Jurkat, Clone E6-1 (cell line): ENCODE measurements at regions not wholly inside any gene's neighbourhood (a gene's known extent, or its start where the extent isn't known, plus 50 kb on each side); places are given as distances from the start of the nearest gene placed in this dataset.
"Not testable (repeated sequence)": the region's sequence is repeated elsewhere in the genome, so short reads cannot be mapped to it uniquely, and the experiment has no call there.

Experiments used
- DNase-seq: peaks from one replicate; pipeline ENCODE4 v3.0.0-alpha.2; 2011; ENCODE audit warnings: low read depth, low spot score
- H3K4me3 ChIP-seq: 2 replicates; pipeline ENCODE4 v1.5.1; 2011; ENCODE audit warnings: mild to moderate bottlenecking, low read length, control low read depth, moderate library complexity

DNA sequence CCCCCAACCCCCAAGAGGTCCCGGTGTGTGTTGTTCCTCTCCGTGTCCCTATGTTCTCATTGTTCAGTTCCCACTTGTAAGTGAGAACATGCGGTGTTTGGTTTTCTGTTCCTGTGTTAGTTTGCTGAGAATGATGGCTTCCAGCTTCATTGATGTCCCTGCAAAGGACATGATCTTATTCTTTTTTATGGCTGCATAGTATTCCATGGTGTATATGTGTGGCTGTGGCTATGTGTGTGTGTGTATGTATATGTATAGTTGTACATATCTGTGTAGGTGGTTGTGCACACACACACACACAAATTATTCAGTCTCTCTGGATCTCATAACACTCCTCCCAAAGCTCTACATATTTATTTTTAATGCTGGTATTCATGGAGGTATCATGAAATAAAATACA lies 165.8 kb upstream of the KAZN start:
- H3K4me3 ChIP-seq, DNase-seq: not testable (repeated sequence)

DNA sequence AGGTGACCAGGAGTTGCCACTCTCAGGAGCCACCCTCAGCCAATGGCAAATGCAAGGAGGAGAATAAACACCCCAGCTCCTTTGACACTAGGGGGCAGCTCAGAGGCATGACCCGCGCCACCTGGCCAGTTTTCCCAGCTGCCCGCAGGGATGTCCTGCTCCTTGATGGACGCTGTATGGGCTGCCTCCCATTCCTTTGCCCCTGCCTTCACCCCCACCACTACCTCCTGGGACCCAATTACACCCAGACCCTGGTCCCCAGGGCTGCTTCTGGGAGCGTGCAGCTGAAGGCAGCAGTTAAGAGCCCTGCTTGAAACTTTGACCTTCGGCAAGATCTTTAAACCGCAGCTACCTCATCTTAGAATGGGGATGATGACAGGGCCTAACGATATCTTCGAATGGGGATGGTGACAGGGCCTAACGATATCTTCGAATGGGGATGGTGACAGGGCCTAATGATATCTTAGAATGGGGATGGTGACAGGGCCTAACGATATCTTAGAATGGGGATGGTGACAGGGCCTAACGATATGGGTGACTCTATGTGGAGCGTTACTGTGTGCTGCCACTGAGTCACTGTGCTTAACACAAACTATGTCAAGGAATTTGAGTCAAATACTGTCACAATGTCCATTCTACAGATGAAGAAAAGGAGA lies 163.0 kb upstream of the KAZN start:
- DNase-seq = no peak
- no peak overlapping the region for H3K4me3 ChIP-seq

DNA sequence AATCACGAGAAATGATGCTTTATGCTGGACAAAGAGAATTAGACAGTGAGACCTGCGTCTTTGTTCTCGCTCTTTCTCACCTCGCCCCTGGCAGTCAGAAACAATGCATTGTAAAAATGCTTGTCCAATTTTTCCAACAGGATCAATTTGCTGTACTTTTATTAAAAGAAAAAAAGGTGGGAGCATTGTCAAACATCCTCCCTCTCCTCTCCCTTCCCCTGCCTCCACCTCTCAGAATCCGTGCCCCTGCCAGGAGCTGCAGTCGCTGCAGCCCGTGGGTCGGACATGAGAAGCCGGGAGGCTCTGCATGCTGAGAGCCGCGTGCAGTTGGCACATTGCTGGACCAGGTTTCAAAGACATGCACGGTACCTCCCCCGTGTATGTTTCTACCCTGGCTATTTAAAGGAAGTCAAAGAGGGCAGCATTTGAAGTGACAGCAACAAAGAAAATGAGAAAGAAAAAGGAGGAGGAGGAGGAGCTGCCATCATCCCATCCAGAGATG lies 161.0 kb upstream of the KAZN start:
- DNase-seq = no peak

DNA sequence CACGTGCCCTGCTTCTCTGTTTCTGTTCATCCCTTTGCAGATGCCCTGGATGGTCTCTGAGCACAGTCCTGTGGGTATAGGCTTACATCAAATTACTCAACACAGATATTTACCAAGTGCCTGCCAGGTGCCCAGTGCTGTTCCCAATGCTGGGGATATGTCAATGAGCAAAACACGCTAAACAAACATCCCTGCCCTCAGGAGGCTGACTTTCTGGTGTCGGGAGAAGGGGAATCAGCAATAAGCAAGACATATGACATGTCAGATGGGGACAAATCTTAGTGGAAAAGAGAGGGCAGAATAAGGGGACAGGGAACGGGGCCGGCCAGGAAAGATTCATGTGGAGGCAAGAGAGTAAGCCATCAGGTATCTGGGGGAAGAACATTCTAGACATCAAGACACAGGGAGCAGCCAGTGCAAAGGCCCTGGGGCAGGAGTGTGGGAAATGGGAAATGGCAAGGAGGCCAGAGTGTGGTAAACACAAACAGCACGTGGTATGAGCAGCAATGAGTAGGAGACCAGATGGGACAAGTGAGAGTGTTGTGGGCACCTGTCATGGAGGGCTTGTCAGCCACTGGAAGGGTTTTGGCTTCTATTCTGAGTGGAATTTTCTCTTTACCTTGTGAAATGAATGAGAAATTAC lies 160.2 kb upstream of the KAZN start:
- no peak for DNase-seq

More for the DNA sequence above, 161.0 kb upstream of the KAZN start:
- H3K4me3 ChIP-seq = no peak overlapping the region

DNA sequence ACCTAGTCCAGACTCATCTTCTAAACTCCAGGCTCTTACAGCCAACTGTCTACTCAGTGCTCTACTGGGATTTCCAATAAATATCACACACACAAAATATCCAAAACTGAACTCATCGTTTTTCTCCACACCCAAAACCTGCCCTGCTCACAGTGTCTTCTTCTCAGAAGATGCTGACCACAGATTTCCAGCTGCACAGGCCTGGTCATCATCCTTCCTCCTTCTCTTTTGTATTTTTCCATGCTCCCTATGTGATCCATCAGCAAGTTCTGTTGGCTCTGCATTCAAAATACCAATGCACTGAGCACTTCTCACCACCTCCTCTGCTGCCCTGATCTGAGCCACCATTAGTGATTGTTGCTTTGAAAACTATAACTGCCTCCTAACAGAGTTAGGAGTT lies 159.5 kb upstream of the KAZN start:
- DNase-seq = no peak
- H3K4me3 ChIP-seq = no peak overlapping the region

More for the DNA sequence above, 160.2 kb upstream of the KAZN start:
- H3K4me3 ChIP-seq = no peak overlapping the region

DNA sequence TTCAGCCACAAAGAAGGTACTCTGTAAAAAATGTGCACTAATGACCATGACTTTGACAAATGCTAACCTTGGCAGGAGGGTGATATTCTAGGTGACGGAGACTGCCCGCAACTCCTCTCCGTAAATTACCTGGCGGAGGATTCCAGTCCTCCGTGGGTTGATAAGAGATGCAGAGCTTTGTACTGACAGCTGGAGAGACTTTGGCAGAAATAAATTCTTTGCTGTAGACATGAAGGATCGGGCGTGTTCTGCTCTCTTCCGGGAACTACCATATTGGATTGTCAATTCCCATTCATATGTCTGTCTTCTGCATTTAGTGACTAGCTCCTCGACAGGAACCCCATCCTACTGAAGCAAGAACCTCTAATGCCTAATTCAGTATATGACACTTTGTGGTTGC lies 158.3 kb upstream of the KAZN start:
- no peak for DNase-seq
- no peak overlapping the region for H3K4me3 ChIP-seq

DNA sequence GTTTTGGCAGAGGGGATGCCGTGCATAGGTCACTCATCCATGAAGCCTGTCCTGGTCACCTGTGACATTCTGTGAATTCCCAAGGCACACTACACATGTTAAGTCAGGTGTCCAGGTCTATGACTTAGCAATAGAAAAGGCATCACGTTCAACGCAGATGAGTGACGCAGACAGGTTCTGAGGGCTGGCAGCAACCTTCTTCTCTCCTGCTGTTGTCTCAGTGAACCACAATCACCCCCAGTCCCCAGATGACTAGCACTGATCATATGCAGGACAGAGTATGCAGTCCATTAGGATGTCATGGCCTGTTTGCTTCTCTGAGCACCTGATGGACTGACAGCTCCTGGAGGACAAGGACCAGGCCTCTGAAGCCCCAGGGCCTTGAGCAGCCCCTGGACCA lies 157.8 kb upstream of the KAZN start:
- H3K4me3 ChIP-seq = no peak overlapping the region
- DNase-seq = no peak

DNA sequence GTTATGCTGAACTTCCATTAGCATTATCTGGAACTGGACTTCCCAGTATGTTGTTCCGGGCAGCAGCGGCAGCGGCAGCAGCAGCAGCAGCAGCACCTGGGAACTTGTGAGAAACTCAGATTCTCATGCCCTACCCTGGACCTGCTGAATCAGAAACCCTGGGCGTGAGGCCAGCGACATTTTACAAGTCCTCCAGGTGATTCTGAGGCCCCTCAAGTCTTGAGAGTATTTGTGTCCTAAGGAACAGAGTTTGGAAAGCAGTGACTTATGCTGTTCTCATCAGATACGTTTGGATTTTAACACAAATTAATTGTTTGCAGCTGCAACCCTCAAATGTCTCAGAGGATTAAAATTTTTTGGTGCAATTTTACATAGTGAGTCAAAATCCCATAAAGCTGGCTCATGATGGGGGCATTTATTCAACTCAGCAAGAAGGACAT lies 157.2 kb upstream of the KAZN start:
- DNase-seq = no peak
- no peak overlapping the region for H3K4me3 ChIP-seq

DNA sequence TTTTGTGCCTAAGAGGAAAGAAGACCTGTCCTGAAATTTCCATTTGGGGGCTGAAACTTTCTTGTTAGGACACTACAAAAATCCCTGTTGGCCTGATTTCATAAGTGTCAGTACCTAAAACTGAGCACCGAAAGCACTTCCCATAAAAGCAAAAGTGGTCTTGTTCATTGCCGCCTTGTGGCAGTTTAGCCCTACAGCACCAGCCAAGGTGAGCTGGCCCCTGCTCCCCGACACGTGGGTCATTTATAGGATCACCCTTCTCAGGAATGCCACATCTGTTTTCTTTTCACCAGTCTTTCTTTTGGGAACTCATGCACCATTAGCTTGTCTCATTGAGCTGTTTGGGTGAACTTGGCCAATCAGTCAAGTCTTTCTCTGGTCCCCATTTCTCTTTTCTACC lies 155.8 kb upstream of the KAZN start:
- DNase-seq = no peak
- H3K4me3 ChIP-seq = no peak overlapping the region

DNA sequence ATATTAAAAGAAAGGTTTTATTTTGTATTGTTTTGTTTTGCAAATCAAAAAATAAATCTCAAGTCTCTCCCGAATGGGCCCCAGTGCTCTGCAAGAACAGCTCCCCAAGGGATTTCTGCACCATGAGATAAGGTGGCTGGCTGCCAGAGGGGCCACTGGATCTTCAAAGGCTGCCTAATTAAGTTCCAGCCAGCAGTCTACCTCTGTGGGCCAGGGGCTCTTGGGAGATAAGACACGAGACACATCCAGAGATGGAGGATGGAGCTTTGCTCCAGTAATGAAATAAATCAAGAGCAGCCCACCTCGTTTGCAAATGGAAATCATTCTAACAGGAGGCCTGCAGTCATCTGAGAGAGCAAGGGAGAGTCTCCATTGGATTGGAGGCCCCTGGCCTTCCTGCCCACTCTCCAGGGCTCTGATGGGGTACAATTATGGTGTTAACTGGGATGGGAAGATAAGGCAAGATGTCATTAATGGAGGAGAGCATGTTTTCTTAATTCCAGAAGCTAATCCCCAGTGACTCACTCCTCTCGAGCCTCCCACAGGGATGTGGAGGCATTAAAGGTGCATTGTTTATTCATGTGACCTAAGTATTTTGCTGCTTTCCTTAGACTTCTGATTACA lies 155.2 kb upstream of the KAZN start:
- no peak for DNase-seq
- no peak overlapping the region for H3K4me3 ChIP-seq

DNA sequence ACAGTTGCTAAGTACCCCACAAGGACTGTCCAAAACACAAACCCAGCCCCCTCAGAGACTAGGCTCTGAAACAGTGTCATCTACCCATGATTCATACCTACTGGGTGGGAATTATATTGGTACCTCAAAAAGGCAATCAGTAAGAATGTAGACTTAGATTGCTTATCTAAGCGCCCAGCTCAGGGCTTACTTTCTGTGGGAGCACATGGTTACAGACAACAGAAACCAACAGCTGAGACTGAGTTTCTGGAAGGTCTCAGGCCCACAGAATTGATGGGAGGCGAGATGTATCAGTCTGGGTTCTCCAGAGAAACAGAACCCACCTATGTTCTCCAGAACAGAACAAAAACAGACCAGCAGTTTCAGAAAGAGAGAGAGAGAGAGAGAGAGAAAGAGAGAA lies 147.3 kb upstream of the KAZN start:
- no peak for DNase-seq
- H3K4me3 ChIP-seq = no peak overlapping the region

DNA sequence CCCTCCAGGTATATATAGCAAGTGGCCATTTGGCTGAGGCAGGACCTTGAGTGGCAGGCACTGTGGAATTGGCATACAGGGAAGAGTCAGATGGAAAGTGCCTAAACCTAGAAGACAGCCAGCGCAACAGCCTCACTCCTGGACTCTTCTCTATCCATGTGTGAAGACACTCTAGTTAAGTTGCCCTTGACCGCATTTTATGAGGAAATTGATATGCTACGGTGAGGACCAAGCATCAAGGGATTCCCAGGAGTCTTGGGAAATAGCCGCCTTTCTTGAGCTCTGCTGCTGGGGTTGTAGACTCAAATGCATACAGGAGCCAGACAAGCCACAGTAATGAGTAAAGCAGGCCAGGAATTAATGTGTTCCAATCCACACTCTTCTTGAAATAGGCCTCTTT lies 145.9 kb upstream of the KAZN start:
- H3K4me3 ChIP-seq = no peak overlapping the region
- DNase-seq = no peak

DNA sequence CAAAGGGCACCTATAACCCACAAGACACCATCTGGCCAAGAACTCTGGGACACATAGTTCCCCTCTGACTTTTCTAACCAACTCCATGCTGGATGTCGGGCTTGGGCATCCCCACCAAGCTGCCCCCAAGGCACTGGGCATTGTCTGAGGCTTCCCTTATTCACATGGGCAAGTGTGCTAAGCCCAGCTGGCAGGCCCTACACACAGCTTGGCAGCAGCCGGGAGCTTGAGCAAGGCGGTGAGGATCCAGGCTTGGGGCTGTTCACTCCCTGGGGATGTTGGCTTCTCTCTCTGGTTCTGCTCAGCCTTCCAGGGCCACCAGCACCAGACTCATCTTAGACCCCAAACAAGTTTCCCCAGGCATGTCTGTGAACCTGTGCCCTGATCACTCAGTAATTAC lies 138.3 kb upstream of the KAZN start:
- DNase-seq = no peak
- no peak overlapping the region for H3K4me3 ChIP-seq

DNA sequence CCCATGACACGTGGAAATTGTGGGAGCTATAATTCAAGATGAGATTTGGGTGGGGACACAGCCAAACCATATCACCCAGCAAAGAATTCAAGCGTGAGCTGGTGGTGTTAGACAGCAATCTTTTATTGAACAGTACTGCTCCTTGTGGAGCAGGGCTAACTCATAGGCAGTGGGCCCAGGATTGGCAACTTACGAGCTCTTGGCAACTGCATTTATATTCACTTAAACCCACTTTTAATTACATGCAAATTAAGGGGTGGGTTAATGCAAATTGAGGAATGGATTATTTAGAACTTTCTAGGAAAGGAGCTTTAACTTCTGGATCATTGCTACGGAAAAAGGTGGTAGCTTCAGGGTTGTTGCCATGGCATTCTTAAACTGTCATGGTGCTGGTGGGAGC lies 135.6 kb upstream of the KAZN start:
- no peak for DNase-seq
- H3K4me3 ChIP-seq = no peak overlapping the region

DNA sequence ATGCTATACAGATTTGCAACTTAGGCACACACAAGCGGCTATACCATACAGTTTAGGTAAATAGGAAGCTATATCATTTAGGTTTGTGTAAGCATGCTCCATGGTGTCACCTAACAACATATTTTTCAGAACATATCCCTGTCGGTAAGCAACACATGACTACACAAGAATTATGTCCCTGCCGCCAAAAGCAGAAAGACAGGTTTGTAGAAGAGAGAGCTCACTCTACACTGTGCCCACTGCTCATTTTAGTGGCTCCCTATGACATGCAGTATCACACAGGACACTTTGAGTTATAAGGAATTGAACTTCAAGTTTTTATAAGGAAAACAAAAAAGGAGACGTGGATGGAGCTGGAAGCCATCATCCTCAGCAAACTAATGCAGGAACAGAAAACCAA lies 132.5 kb upstream of the KAZN start:
- no peak overlapping the region for H3K4me3 ChIP-seq
- DNase-seq = no peak

DNA sequence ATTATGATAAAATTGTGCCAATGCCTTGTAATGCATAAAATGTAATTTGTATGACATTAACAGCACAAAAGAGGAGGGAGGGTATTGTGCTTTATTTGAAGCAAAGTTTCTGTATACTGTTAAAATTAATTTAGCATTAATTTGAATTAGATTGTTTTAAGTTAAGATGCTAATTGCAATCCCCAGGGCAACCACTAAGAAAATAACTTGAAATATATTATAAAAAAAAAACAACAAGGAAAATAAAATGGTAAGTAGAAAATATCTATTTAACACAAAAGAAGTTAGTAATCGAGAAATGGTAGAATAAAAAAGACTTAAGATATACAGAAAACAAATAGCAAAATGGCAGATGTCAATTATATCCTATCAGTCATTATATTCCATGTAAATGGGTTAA lies 131.4 kb upstream of the KAZN start:
- DNase-seq = no peak
- H3K4me3 ChIP-seq = no peak overlapping the region

DNA sequence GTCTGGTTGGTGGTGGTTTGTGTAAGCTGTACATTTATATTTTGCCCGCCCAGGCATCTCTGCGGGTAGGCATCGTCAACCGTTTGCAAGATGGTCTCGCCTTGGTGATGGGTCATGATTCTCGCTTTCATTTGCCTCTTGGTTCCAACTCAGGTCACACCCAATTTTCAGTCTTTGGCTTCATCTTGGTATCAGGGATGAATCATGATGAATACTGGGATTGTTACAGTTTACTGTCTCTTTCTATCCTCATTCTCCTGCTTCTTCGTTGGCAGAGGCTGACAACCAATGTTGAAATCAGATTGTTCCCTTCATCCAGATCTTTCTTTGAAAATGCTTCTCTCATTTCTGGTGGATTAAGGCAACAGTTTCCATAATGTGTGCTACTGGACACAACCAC lies 129.7 kb upstream of the KAZN start:
- DNase-seq = no peak
- no peak overlapping the region for H3K4me3 ChIP-seq

DNA sequence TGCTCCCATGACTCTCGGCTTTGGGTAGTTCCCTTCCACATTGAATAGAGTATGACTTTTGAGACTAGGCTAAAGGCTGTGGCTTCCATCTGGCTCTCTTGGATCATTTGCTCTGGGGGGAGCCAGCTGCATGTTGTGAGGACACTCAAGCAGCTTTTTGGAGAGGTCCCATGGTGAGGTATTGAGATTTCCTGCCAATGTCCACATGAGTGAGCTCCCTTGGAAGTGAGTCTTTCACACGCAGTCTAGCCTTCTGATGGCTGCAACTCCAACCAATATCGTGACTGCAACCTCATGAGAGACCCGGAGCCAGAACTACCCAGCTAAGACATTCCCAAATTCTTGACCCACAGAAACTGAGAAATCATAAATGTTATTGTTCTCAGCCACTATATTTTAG lies 127.7 kb upstream of the KAZN start:
- H3K4me3 ChIP-seq = no peak overlapping the region
- no peak for DNase-seq

DNA sequence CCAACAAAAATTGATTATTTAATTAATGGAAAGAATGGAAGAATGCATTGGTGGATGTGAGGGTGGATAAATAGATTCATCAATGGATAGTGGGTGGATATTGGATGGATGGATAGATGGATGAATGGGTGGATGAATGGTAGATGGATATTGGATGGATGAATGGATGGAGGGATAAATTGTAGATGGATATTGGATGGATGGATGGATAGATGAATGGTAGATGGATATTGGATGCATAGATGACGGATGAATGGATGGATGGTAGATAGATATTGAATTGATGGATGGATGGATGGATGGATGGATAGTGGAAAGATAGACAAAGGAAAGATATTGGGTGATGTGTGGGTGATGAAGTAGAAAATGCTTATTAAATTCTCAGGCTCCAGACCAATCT lies 123.6 kb upstream of the KAZN start:
- H3K4me3 ChIP-seq = no peak overlapping the region
- no peak for DNase-seq

DNA sequence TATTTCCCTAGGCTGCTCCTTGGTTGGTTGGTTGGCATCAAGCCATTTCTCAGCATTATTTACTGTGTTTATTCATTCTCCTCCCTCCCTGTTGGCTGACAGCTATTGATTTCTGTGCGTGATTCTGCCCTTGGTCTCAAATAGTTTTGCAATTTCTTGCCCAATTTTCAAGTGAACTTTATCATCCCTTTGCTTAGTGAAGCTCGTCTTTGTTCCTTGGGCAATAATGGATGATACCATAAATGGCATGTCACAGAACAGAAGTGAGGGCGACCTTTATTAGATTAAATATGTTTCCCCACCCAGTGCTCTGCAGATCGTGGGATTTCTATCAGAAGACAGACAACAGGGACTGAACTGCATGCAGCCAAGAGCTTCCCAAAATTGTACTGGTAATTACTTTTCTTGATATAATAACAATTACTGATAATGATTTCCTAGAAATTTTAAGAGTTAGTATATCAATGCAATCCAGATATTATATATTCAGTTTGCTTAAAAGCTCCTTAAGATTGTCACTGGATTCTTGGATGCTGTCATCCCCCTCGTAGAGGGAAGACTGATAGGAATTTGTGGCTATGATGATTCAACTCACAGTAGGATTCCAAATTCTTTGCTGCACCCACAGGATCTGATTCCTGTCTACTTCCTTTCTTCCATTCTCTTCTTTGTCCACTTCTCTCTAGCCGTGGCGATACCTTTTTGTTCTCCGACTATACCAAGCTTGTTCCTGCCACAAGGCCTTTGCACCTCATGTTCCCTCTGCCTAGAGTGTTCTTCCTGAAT lies 122.1 kb upstream of the KAZN start:
- DNase-seq = no peak
- no peak overlapping the region for H3K4me3 ChIP-seq
